ENCODE measurements at regions not wholly inside any gene's neighbourhood (a gene's known extent, or its start where the extent isn't known, plus 50 kb on each side); places are given as distances from the start of the nearest gene placed in this dataset.

GRCh38 chr6:169079650-169080049 is 174.0 kb downstream of the THBS2 start:
- TF ChIP-seq CTCF (IDR thresholded peaks at IDR 0.05) (no peak), EP300 (IDR thresholded peaks at IDR 0.05) (no peak), POLR2A (IDR thresholded peaks at IDR 0.05) (no peak)
